Subcutaneous abdominal adipose tissue (tissue), 5 donors: ENCODE measurements at regions not wholly inside any gene's neighbourhood (a gene's known extent, or its start where the extent isn't known, plus 50 kb on each side); places are given as distances from the start of the nearest gene placed in this dataset.
"Not testable (repeated sequence)": the region's sequence is repeated elsewhere in the genome, so short reads cannot be mapped to it uniquely, and the experiment has no call there.

Experiments used
- H3K27ac ChIP-seq: one replicate; pipeline ENCODE4 v1.7.0; 2013; ENCODE audit warnings: low read depth, mild to moderate bottlenecking, inconsistent platforms, low read length, moderate library complexity
- H3K27me3 ChIP-seq, 5 donors: one replicate each; pipeline ENCODE4 v1.7.0; 2013; ENCODE audit warnings: low read length in 5 of 5, inconsistent platforms in 1 of 5; ENCODE audit not compliant: control insufficient read depth in 5 of 5, insufficient read depth in 4 of 5
- H3K36me3 ChIP-seq, 5 donors: one replicate each; pipeline ENCODE4 v1.7.0; 2013; ENCODE audit warnings: low read length in 5 of 5; ENCODE audit not compliant: control insufficient read depth in 5 of 5, insufficient read depth in 5 of 5
- H3K4me1 ChIP-seq, 5 donors: one replicate each; pipeline ENCODE4 v1.7.0; 2013; ENCODE audit warnings: low read length in 5 of 5, mild to moderate bottlenecking in 3 of 5, moderate library complexity in 1 of 5; ENCODE audit not compliant: control insufficient read depth in 5 of 5, insufficient read depth in 5 of 5
- H3K4me3 ChIP-seq, 5 donors: one replicate each; pipeline ENCODE4 v1.7.0; 2013; ENCODE audit warnings: low read length in 5 of 5, low read depth in 1 of 5
- H3K9ac ChIP-seq, 5 donors: one replicate each; pipeline ENCODE4 v1.7.0; 2013; ENCODE audit warnings: low read length in 5 of 5, mild to moderate bottlenecking in 4 of 5, moderate library complexity in 3 of 5
- H3K9me3 ChIP-seq, 5 donors: one replicate each; pipeline ENCODE4 v1.7.0; 2013; ENCODE audit warnings: low read length in 5 of 5; ENCODE audit not compliant: control insufficient read depth in 5 of 5
- donor health status: healthy.
- donor health status: healthy.
- donor health status: healthy.
- donor health status: healthy.
- donor health status: healthy.

GRCh38 chr6:104676679-104677078 lies 183.0 kb downstream of the HACE1 start:
- not testable (repeated sequence) for H3K4me3 ChIP-seq, H3K27me3 ChIP-seq, H3K27ac ChIP-seq, H3K4me1 ChIP-seq, H3K9me3 ChIP-seq, H3K9ac ChIP-seq, H3K36me3 ChIP-seq

- not testable (repeated sequence) for H3K4me3 ChIP-seq, H3K27ac ChIP-seq, H3K27me3 ChIP-seq, H3K9me3 ChIP-seq, H3K4me1 ChIP-seq, H3K9ac ChIP-seq, H3K36me3 ChIP-seq
Measured at GRCh38 chr6:104675161-104675560, 184.6 kb downstream of the HACE1 start.

- not testable (repeated sequence) for H3K27me3 ChIP-seq, H3K4me1 ChIP-seq, H3K4me3 ChIP-seq, H3K27ac ChIP-seq, H3K36me3 ChIP-seq, H3K9ac ChIP-seq, H3K9me3 ChIP-seq
Measured at GRCh38 chr6:104673078-104673477, 186.6 kb downstream of the HACE1 start.

- not testable (repeated sequence) for H3K27ac ChIP-seq, H3K27me3 ChIP-seq, H3K9me3 ChIP-seq, H3K9ac ChIP-seq, H3K4me1 ChIP-seq, H3K36me3 ChIP-seq, H3K4me3 ChIP-seq
Measured at GRCh38 chr6:104671591-104671891, 188.2 kb downstream of the HACE1 start.

GRCh38 chr6:104670834-104671590 lies 188.7 kb downstream of the HACE1 start:
- H3K9ac ChIP-seq, H3K27me3 ChIP-seq, H3K9me3 ChIP-seq, H3K27ac ChIP-seq, H3K4me1 ChIP-seq, H3K36me3 ChIP-seq, H3K4me3 ChIP-seq: not testable (repeated sequence)

- Histone ChIP-seq H3K9ac (no peak overlapping the region), H3K36me3 (no peaks in the 10 kb centered on the region)
Measured at GRCh38 chr6:104669483-104669882, 190.2 kb downstream of the HACE1 start.

GRCh38 chr6:104656235-104656634 lies 203.5 kb downstream of the HACE1 start:
- H3K36me3 ChIP-seq, result no peaks in the 10 kb centered on the region
- no peak overlapping the region for H3K9ac ChIP-seq
- H3K27me3 ChIP-seq, result no peaks in the 10 kb centered on the region
- H3K4me3 ChIP-seq, result no peak overlapping the region
- no peaks in the 10 kb centered on the region for H3K9me3 ChIP-seq
- no peak overlapping the region for H3K27ac ChIP-seq
- no peaks in the 10 kb centered on the region for H3K4me1 ChIP-seq

More at GRCh38 chr6:104669483-104669882, 190.2 kb downstream of the HACE1 start:
- H3K4me1 ChIP-seq, result no peaks in the 10 kb centered on the region
- no peak overlapping the region for H3K4me3 ChIP-seq
- H3K27me3 ChIP-seq, result no peaks in the 10 kb centered on the region
- H3K9me3 ChIP-seq, result peaks cover 0 to 7% (median 0%) of the 10 kb centered on the region in 5 donors
- H3K27ac ChIP-seq, result no peak overlapping the region

GRCh38 chr6:104653781-104654180 lies 205.9 kb downstream of the HACE1 start:
- H3K9ac ChIP-seq, result no peak overlapping the region
- no peaks in the 10 kb centered on the region for H3K36me3 ChIP-seq
- H3K27ac ChIP-seq, result no peak overlapping the region
- no peaks in the 10 kb centered on the region for H3K9me3 ChIP-seq
- no peak overlapping the region for H3K4me3 ChIP-seq
- H3K27me3 ChIP-seq, result no peaks in the 10 kb centered on the region
- H3K4me1 ChIP-seq, result no peaks in the 10 kb centered on the region

GRCh38 chr6:104648347-104648746 lies 211.4 kb downstream of the HACE1 start:
- Histone ChIP-seq H3K4me1 (peaks cover 0 to 5% (median 0%) of the 10 kb centered on the region in 5 donors), H3K9me3 (no peaks in the 10 kb centered on the region), H3K9ac (no peak overlapping the region), H3K4me3 (no peak overlapping the region), H3K27ac (no peak overlapping the region), H3K36me3 (no peaks in the 10 kb centered on the region), H3K27me3 (no peaks in the 10 kb centered on the region)

GRCh38 chr6:104644848-104645247 lies 214.9 kb downstream of the HACE1 start:
- Histone ChIP-seq H3K4me3 (no peak overlapping the region), H3K36me3 (no peaks in the 10 kb centered on the region), H3K27me3 (no peaks in the 10 kb centered on the region), H3K9me3 (no peaks in the 10 kb centered on the region), H3K4me1 (peaks cover 0 to 11% (median 6%) of the 10 kb centered on the region in 5 donors), H3K27ac (no peak overlapping the region), H3K9ac (no peak overlapping the region)

- no peak overlapping the region for H3K27ac ChIP-seq
- H3K36me3 ChIP-seq, result no peaks in the 10 kb centered on the region
- H3K9me3 ChIP-seq, result no peaks in the 10 kb centered on the region
- H3K4me1 ChIP-seq, result peaks cover 0 to 30% (median 23%) of the 10 kb centered on the region in 5 donors
- no peak overlapping the region for H3K9ac ChIP-seq
- H3K4me3 ChIP-seq, result no peak overlapping the region
- H3K27me3 ChIP-seq, result no peaks in the 10 kb centered on the region
Measured at GRCh38 chr6:104642871-104643270, 216.8 kb downstream of the HACE1 start.
